HG02870 (cell line): ENCODE measurements at regions not wholly inside any gene's neighbourhood (a gene's known extent, or its start where the extent isn't known, plus 50 kb on each side); places are given as distances from the start of the nearest gene placed in this dataset.
"Not testable (repeated sequence)": the region's sequence is repeated elsewhere in the genome, so short reads cannot be mapped to it uniquely, and the experiment has no call there.

Source experiments
- ATAC-seq: cut with Tn5 transposase; IDR thresholded peaks from one replicate; pipeline ENCODE4 v1.9.1; 2021; ENCODE audit warnings: mild to moderate bottlenecking, moderate library complexity; ENCODE audit not compliant: unreplicated experiment

DNA sequence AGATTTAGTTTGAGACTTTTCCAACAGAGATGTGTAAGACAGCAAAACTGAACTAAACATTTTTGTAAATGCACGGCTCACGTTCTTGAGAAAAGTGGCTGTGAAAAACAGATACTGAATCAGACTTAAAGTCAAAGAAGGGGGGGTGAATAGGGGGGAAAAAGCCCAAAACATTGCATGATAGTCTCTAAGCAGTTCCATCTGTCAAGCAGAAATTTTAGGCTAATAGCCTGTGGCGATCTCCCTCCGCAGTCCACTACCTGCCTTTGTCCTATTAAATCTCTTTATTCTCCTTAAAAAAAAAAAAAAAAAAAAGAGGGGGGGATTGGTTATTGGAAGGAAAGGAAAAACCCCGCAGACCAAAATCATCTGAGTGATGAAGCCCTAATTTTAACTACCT is 217.6 kb upstream of the NFIA start:
- ATAC-seq = no peak

GRCh38 chr1:60863131-60863530 is 219.2 kb upstream of the NFIA start:
- no peak for ATAC-seq

DNA sequence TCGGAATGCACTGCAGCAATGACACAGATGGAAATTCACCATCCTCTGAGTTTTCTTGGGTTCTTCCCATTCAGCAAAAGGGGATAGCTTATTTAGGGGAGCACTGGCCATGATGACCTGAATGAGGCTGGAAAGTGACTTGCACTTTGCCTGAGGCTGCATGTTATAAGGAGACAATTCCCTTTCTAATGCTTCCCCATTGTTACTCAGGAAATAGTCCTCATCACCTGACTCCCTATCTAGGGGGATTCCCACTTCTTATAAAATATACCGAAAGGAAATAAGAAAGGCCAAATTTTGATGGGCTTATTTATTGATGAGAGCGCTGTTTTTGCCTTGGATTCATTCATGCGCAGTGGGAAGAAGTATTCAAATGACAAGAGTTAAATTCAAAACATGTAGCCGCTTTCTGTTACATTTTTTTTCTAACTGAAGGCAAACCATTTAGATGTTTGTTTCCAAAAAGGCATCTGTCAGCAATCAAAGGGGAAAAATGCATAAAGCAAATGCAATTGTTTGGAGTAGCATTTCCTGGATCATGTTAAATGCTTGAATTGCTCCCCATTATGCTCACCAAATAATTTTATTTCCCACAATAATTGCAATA is 220.3 kb upstream of the NFIA start:
- ATAC-seq = no peak

DNA sequence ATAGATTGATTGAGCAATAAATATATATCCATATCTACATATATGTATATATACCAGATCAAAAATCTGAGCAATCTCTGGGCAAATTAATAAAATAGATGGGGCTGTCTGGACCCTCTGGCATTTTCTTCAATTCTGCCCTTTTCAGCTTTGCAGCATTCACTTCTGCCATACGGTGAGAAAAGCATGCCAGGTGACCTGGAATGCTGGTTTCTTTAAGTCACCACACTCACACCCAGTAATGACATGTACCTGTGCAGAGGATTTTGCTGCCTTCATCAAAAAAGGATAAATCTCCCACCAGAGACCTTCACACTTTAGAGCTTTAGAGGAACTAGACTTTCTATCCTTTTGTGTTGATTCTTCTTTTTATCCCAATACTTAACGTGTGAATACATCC is 223.2 kb upstream of the NFIA start:
- no peak for ATAC-seq

DNA sequence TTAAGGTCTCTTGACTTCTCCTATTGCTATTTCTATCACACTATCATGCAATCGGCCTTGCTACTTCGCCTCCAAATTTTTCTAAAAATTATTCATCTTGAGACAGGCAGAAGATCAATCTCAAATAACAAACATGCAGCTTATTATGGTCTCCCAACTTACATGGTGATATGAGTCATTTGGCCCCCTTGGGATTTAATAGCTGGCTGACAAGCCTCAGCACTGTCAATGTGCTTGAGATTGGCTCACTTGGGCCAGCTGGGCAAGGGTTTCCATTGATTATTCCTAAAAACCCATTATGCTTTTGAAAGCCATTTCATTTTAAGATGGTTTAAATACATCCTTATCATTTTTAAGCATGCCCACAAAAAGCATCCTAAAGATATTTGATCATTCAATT is 224.5 kb upstream of the NFIA start:
- ATAC-seq = no peak

DNA sequence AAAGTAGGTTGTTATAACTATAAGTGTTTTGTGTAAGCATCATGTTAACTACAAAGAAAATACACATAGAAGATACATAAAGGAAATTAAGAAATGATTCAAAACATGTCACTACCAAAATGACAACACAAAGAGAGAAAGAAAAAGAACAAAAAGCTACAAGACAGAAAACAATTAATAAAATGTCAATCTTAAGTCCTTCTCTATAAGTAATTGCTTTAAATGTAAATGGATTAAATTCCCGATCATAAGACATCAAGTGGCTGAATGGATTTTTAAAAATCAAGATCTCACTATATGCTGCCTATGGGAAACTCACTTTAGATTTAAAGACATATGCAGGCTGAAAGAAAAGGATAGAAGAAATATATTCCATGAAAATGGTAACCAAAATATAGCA is 232.3 kb upstream of the NFIA start:
- no peak for ATAC-seq

DNA sequence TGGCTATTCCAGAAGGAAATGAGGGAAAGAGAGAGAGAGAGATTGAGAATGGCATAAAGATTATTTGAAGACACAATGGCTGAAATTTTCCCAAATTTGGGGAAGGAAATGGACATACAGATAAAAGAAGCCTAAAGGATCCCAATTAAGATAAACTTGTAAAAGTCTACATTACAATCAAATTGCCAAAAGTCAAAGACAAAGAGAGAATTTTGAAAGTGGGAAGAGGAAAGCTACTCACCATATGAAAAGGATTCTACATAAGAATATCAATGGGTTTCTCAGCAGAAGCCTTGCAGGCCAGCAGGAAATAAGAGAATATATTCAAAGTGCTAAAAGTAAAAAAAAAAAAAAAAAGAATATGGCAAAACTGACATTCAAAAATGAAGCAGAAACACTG is 233.0 kb upstream of the NFIA start:
- no peak for ATAC-seq

DNA sequence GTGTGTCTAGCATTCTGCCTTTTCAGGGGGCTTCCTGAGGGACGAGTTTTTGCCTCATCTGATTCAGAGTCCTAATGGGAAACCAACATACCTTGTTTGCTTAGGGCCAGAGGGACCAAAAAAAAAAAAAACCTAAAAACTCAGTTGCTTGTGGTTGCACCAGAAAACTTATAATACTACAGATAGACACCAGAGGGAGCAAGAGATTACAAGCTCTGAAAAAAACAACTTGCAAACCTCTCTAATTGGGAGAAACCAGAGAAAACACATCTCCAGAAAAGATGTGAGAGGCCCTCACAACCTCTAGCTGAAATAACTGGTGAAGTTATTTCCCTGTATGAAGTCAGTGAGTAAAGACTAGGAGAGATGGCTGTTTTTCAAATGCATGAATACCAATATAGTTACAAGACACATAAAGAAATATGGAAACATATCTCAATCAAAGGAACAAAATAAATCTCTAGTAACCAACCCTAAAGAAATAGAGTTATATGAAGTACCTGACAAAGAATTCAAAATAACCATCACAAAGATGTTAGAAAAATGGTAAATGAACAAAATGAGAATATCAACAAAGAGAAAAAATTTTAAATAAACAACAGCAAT is 233.7 kb upstream of the NFIA start:
- ATAC-seq = no peak

- no peak for ATAC-seq
These were observed 234.3 kb upstream of the NFIA start for GRCh38 chr1:60847855-60848582.

DNA sequence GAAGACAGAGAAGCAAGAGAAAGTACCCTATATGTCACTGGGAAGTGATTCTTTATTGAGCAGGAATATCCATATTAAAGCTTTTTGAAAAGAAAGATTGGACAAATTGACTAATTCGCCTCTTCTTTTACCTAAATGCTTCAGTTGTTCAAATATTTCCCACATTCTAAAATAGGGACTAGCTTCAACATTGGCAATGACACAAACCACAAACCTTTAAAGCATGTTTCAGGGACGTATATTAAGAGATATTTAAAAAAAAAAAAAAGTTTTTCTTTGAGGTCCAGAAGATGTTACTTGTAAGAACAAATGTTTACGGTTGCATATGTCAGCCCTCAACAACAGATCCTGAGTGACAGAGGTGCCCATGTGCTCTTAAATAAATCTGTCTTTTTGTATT is 235.0 kb upstream of the NFIA start:
- ATAC-seq = no peak

DNA sequence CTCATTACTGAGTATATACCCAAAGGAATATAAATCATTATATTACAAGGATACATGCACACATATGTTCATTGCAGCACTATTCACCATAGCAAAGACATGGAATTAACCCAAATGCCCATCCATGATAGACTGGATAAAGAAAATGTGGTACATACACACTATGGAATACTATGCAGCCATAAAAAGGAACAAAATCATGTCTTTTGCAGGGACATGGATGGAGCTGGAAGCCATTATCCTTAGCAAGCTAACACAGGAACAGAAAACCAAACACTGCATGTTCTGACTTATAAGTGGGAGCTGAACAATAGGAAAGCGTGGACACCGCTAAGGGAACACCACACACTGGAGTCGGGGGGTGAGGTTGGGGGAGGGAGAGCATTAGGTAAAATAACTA is 236.7 kb upstream of the NFIA start:
- ATAC-seq = not testable (repeated sequence)

GRCh38 chr1:60842304-60842703 is 240.1 kb upstream of the NFIA start:
- no peak for ATAC-seq

DNA sequence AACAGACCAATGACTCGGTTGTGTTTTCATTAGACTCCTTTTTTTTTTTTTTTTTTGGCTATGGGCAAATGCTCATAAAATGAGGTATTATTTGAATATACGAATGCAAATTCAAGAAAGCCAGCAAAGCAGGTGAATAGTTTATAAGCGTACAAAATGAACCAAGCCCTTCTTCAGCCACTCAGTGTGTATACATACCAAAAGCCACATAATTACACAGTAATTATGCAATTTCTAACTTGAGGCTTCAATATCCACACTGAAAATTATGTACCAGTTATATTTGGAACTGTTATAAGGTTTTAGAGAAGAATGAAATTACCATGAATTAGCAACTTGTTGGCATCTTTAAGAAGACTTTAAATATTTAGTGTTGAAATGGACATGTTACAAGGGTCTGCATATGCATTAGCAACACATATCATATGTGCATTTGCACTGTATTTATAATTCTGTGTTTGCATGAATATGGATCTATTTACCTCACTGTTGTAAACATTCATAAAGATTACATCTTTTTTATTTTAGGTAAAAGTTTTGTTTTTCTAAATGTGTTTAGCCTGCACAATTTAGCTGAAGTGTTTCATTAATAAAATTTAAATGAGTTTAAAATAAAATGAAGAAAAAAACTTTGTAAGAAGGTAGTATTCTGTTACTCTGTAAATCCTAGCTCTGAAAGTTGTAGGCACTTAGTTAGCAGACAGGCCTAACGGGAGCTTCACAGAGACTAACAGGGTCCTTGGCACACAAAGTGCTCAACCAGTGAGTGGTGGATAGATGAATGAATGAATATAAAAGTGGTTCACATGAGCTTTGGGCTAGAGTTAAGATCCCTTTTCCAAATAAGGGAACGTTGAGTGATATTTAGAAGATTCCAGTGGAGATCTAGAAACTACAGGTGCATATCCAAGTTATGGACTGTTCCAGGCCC is 241.0 kb upstream of the NFIA start:
- no peak for ATAC-seq

DNA sequence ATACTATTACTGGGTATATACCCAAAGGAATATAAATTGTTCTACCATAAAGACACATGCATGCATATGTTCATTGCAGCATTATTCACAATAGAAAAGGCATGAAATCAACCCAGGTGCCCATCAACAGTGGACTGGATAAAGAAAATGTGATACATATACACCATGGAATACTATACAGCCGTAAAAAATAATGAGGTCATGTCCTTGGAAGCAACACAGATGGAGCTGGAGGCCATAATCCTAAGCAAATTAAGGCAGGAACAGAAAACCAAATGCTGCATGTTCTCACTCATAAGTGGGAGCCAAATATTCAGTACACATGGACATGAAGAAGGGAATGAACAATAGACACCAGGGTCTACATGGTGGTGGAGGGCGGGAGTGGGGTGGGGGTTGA is 241.9 kb upstream of the NFIA start:
- not testable (repeated sequence) for ATAC-seq

- no peak for ATAC-seq
These were observed 246.7 kb upstream of the NFIA start for GRCh38 chr1:60835649-60836048.

DNA sequence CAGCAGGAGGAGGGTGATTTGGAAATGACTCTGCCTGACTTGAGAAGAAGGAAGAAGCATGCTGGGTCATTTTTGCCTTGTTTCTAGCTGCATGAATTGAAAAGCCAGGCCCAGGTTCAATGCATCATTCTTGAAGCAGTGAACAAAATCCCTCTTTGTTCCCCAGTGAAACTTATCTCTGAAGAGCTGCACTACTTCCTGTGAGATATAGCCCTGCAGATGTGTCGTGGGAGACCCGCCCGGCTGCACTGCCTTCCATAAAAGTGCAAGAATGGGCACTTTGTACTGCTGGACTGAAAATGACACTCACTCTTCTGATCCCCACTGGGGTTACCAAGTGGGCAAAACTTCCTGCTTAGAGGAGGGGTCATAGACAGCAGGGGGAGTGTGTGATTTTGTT is 249.2 kb upstream of the NFIA start:
- no peak for ATAC-seq

DNA sequence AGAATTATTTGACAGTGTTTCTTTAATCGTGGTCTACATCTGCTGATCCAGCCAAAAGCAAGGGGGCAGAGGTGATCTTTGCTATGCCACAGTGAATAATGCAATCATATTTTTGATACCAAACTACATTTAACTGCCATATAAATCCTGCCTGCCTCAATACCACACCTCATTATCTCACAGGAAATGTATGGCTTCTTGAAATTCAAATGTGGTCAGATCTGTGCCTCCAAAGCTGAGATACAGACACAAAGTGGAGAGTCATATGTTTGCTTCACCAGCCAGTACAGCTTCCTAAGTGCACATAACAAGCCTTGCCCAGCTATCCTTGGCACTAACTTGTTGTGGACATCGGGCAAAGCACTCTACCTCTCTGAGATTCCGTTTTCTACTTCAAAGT is 250.0 kb upstream of the NFIA start:
- ATAC-seq = no peak

DNA sequence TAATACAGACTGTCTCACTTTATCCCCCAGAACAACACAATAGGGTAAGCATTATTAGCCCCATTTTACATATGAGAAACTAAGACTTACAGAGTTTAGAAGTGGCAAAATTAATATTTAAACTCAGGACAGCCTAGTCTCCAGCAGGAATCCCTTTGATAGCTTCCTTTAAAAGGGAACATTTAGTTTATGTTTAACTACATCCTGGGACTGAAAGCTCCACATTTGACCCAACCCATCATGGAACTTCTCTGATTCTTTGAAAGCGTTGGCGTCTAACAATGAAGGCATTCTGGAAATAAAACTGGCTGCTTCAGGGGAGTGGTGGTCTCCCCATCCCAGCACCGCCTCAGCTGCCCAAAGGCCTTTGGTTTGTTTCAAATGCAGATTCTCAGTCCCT is 250.6 kb upstream of the NFIA start:
- no peak for ATAC-seq

DNA sequence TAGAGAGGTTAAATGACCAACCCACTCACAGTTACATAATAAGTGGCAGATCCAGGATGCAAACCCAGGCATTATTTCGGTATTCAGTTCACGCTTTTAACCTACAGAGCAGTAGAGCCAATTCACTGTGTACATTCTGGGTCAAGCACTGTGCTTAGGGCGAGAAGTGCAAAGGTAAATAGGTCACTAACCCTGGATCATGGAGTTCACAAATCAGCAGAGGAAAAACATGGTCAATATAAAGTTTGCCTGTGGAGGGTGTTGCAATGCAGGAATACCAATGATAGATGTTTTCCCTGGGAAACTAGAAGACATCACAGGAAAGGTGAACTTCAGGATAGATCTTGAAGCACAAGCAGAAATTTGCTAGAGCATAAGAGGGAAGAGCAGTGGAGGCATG is 253.4 kb upstream of the NFIA start:
- ATAC-seq = no peak

DNA sequence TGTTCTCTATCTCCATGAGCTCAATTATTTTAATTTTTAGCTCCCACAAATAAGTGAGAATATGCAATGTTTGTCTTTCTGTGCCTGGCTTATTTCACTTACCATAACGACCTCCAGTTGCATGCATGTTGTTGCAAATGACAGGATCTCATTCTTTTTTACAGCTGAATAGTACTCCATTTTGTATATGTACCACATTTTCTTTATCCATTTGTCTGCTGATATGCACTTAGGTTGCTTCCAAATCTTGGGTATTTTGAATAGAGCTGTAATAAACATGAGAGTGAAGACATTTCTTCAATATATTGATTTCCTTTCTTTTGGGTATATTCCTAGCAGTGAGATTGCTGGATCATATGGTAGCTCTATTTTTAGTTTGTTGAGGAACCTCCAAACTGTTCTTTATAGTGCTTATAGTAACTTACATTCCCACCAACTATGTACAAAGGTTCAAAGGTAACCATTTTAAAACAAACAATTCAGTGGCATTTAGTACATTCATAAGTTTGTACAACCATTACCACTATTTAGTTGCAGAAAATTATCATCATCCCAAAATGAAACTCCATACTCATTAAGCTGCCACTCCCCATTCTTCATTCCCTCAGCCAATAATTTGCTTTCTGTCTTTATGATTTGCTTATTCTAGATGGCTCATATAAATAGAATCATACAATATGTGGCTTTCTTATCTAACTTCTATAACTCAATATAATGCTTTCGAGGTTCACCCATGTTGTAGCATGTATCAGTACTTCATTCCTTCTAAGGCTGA is 255.9 kb upstream of the NFIA start:
- ATAC-seq = no peak

- ATAC-seq = no peak
These were observed 256.8 kb upstream of the NFIA start for GRCh38 chr1:60825593-60825992.
